Esophagus squamous epithelium (tissue), 5 donors: ENCODE measurements at regions not wholly inside any gene's neighbourhood (a gene's known extent, or its start where the extent isn't known, plus 50 kb on each side); places are given as distances from the start of the nearest gene placed in this dataset.

Source experiments
- DNase-seq: peaks from one replicate; lab custom pipeline; 2025; lab: John Stamatoyannopoulos, UW
- H3K27ac ChIP-seq, 4 donors: fragments of 200-600 bp; sonication (generic); one replicate each; pipeline ENCODE4 v1.5.1; 2016 to 2019; ENCODE audit warnings: mild to moderate bottlenecking in 1 of 4
- H3K27me3 ChIP-seq, 4 donors: fragments of 200-600 bp; sonication (generic); 1 replicate in 3 of 4; 2 replicates in 1 of 4; pipeline versions ENCODE4 v1.5.1 to v1.6.0; 2017 to 2021; ENCODE audit warnings: antibody characterized with exemption in 1 of 4
- H3K36me3 ChIP-seq, 3 donors: fragments of 200-600 bp; sonication (generic); one replicate each; pipeline ENCODE4 v1.5.1; 2016 to 2019
- H3K4me1 ChIP-seq, 3 donors: fragments of 200-600 bp; sonication (generic); one replicate each; pipeline ENCODE4 v1.5.1; 2017 to 2019
- H3K4me3 ChIP-seq, 4 donors: fragments of 200-600 bp; sonication (generic); 1 replicate in 3 of 4; 2 replicates in 1 of 4; pipeline ENCODE4 v1.5.1; 2016 to 2019; ENCODE audit warnings: mild to moderate bottlenecking in 2 of 4, moderate library complexity in 1 of 4
- H3K9me3 ChIP-seq, 3 donors: fragments of 200-600 bp; sonication (generic); one replicate each; pipeline ENCODE4 v1.5.1; 2016 to 2019
- CTCF ChIP-seq, 6 experiments: fragments of 450-650 bp in 4 of 6; fragments of 200-600 bp in 2 of 6; sonication (generic) in 2 of 6; IDR thresholded peaks; one replicate each; pipeline ENCODE4 v1.5.1; 2016 to 2019; ENCODE audit warnings: antibody characterized with exemption in 6 of 6, mild to moderate bottlenecking in 4 of 6, moderate library complexity in 4 of 6
- POLR2A ChIP-seq, 4 donors: fragments of 450-650 bp; IDR thresholded peaks; one replicate each; pipeline ENCODE4 v1.6.1; 2017; ENCODE audit warnings: antibody characterized with exemption in 4 of 4, mild to moderate bottlenecking in 4 of 4, moderate library complexity in 3 of 4
- WGBS, 2 donors: methylation state at CpG; one replicate each; pipeline ENCODE4 v1.1.5; 2018; 5-methylcytosine and 5-hydroxymethylcytosine counted together
- intact Hi-C: fragments of 100-400 bp; cut with DNase I; formaldehyde crosslinking; loops from one replicate; pipeline ENCODE4 v1.15.0; 2022
- donor health status: DM: yes; HTN: yes; CAD: no.

- H3K27me3 ChIP-seq, result peaks cover 0 to 4% (median 0%) of the 10 kb centered on the region in 4 donors
- H3K4me1 ChIP-seq, result peaks cover 0 to 6% (median 0%) of the 10 kb centered on the region in 3 donors
- intact Hi-C loops, result no loop called here
- no peak overlapping the region for H3K4me3 ChIP-seq
- TF ChIP-seq POLR2A (IDR thresholded peaks at IDR 0.05) (no peak), CTCF (IDR thresholded peaks at IDR 0.05) (no peak)
- H3K27ac ChIP-seq, result no peak overlapping the region
- H3K9me3 ChIP-seq, result no peaks in the 10 kb centered on the region
- no peak for DNase-seq
- H3K36me3 ChIP-seq, result no peaks in the 10 kb centered on the region
Measured at GRCh38 chr11:27237643-27238042, 125.4 kb downstream of the CCDC34 start.

- intact Hi-C loops, result no loop called here
- TF ChIP-seq POLR2A (IDR thresholded peaks at IDR 0.05) (no peak), CTCF (IDR thresholded peaks at IDR 0.05) (no peak)
- Histone ChIP-seq H3K4me3 (no peak overlapping the region), H3K27ac (no peak overlapping the region), H3K4me1 (peaks cover 0 to 11% (median 6%) of the 10 kb centered on the region in 3 donors), H3K27me3 (peaks cover 0 to 4% (median 0%) of the 10 kb centered on the region in 4 donors), H3K9me3 (no peaks in the 10 kb centered on the region), H3K36me3 (no peaks in the 10 kb centered on the region)
- DNase-seq, result no peak
- WGBS, 2 donors, result 56 to 60% methylated on average over 2 of the region's 2 CpGs
Measured at GRCh38 chr11:27234961-27235360, 128.1 kb downstream of the CCDC34 start.

- Histone ChIP-seq H3K27ac (no peak overlapping the region), H3K4me1 (peaks cover 0 to 20% (median 6%) of the 10 kb centered on the region in 3 donors), H3K9me3 (no peaks in the 10 kb centered on the region), H3K36me3 (no peaks in the 10 kb centered on the region), H3K4me3 (no peak overlapping the region), H3K27me3 (peaks cover 0 to 4% (median 0%) of the 10 kb centered on the region in 4 donors)
- no peak for TF ChIP-seq POLR2A (IDR thresholded peaks at IDR 0.05)
- no peak for TF ChIP-seq CTCF (IDR thresholded peaks at IDR 0.05)
- 60 to 82% methylated on average over 8 to 10 of the region's 10 CpGs for WGBS, 2 donors
- DNase-seq, result no peak
- intact Hi-C loops, result no loop called here
Measured at GRCh38 chr11:27234043-27234668, 128.9 kb downstream of the CCDC34 start.

GRCh38 chr11:27233654-27234042 is 129.4 kb downstream of the CCDC34 start:
- no peak for TF ChIP-seq POLR2A (IDR thresholded peaks at IDR 0.05)
- no peak for TF ChIP-seq CTCF (IDR thresholded peaks at IDR 0.05)
- intact Hi-C loops, result no loop called here

GRCh38 chr11:27231530-27231929 is 131.5 kb downstream of the CCDC34 start:
- TF ChIP-seq CTCF (IDR thresholded peaks at IDR 0.05) (no peak), POLR2A (IDR thresholded peaks at IDR 0.05) (no peak)
- Histone ChIP-seq H3K9me3 (no peaks in the 10 kb centered on the region), H3K27ac (no peak overlapping the region), H3K36me3 (no peaks in the 10 kb centered on the region), H3K4me3 (no peak overlapping the region), H3K4me1 (peaks cover 4 to 46% (median 13%) of the 10 kb centered on the region in 3 donors), H3K27me3 (peaks cover 0 to 4% (median 0%) of the 10 kb centered on the region in 4 donors)
- WGBS, 2 donors, result 18 to 28% methylated on average over 6 of the region's 6 CpGs
- DNase-seq, result no peak
- intact Hi-C loops, result no loop called here

More at GRCh38 chr11:27233654-27234042, 129.4 kb downstream of the CCDC34 start:
- Histone ChIP-seq H3K27ac (no peak overlapping the region), H3K9me3 (no peaks in the 10 kb centered on the region), H3K27me3 (peaks cover 0 to 4% (median 0%) of the 10 kb centered on the region in 4 donors), H3K4me3 (no peak overlapping the region), H3K36me3 (no peaks in the 10 kb centered on the region), H3K4me1 (peaks cover 0 to 25% (median 4%) of the 10 kb centered on the region in 3 donors)
- no peak for DNase-seq
- 85 to 96% methylated on average over 3 of the region's 3 CpGs for WGBS, 2 donors
